ENCODE measurements at regions not wholly inside any gene's neighbourhood (a gene's known extent, or its start where the extent isn't known, plus 50 kb on each side); places are given as distances from the start of the nearest gene placed in this dataset.
A peak's percentile ranks its signal among the peaks of the same experiment; 100 is the strongest.
"Not testable (repeated sequence)": the region's sequence is repeated elsewhere in the genome, so short reads cannot be mapped to it uniquely, and the experiment has no call there.

DNA sequence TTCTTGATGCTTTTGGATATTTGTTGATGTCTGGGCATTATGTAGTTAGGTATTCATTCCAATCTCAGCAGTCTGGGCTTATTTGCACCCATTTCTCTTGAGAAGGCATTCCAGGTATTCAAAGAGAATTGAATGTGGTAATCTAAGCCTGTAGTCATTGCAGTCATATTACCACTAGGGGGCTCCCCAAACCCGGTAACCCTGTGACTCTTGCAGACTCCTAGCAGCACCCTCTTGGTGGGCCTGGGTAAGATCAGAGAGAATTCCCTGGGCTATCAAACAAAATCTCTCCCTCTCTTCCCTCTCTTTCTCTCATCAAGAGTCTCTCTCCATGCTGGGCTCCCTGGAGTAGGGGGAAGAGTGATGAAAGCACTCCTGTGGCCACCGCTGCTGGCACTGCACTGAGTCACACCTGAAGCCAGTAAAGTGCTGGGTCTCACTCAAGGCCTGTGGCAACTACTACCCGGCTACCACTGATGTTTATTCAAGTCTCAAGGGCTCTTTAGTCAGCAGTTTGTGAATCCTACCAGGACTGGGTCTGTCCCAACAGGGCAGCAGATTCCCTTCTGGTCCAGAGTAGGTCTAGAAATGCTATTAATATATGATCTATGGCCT lies 187.7 kb upstream of the NUDT10 start:
- no peak for FAIRE-seq
- peak; percentile 8 for DNase-seq (ENCODE audit: low spot score)

DNA sequence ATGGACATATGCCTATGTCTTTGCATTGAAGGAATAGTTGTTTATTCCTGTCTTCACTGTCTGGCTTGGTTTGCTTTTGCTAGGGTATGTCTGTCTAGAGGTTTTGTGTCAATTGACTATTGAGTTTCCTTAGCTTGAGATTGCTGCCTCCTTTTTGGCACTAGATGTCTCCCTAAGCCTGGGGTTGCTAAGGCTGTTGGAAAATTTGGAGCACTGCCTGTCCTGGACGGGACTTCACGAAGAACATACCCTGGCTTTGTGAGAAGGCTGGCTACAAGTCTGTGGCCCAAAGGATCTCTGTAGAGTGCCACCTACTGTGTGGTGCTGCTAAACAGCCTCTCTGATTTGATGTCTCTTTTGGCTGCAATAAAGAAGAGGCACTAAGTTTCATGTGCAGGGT lies 183.8 kb upstream of the NUDT10 start:
- no peak for DNase-seq (ENCODE audit: low spot score)
- no peak for FAIRE-seq

DNA sequence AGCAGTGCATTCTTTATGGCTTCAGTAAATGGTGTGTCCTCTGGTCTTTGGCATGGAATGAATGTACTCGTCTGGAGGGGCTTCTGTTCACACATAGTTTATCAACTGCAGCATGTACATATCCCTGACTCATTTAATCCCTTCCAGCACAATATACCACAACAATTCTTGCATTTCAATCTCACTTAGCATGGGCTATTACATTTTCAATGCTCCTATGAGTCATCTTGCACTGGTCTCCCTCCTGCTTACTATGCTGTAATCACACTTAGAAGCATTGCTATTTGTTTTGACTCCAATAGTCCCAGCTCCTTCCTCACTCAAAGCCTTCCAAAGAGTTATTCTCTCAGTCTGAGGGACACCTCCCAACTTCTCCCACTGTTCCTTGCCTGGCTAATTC lies 180.9 kb upstream of the NUDT10 start:
- no peak for DNase-seq (ENCODE audit: low spot score)
- FAIRE-seq = no peak

DNA sequence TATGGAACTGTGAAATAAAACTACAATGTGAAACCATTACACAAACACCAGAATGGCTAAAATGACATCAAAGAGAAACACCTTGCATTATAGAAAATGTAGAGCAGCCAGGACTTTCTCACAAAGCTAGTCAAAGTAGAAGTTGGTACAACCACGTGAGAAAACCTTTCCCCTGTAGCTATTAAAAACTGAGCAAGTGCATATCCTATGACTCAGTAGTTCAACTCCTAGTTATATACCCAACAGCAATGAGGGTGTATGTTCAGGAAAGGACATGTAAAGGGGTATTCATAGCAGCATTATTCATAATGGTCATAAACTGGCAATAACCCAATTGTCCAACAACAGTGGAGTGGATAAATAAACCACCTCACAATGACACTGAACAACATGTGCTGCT lies 177.5 kb upstream of the NUDT10 start:
- DNase-seq (ENCODE audit: low spot score) (no peak), FAIRE-seq (no peak)

DNA sequence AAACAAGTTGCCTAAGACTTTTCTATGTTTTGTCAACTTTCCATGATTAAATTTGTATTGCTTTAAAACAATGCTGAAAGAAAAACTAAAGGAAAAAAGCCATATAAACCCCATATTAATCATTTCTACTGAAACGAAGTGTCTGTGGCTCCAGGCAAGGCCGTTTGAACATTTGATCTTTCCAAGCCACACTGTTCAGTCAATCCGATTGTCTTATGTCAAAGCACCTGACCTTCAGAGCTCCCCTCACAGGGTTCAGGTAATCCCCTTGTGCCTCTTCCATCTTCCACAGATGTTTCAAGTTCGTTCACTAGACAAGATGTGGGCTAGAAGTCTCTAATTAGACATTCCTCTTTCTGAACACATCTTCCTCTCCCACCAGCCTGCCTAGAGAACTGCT lies 177.1 kb upstream of the NUDT10 start:
- FAIRE-seq (no peak), DNase-seq (ENCODE audit: low spot score) (no peak)

DNA sequence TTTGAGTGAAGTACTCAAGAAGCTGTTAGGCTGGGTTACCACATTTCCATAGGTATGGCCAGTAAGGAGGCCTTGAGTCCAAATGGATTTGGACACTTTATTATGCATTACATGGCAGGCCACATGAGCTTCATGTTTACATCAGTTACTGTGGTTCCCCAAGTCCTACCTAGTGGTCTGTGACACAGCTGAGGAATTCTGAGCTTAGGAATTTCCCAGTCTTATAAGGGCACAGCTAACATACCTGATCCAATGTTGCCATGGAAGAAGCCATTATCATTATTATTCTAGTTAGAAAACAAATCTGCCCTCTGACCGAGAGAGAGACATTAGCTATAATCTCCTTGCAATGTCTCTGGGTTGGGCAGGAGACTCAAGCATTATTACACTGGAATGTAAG lies 174.4 kb upstream of the NUDT10 start:
- FAIRE-seq (no peak), DNase-seq (ENCODE audit: low spot score) (no peak)

DNA sequence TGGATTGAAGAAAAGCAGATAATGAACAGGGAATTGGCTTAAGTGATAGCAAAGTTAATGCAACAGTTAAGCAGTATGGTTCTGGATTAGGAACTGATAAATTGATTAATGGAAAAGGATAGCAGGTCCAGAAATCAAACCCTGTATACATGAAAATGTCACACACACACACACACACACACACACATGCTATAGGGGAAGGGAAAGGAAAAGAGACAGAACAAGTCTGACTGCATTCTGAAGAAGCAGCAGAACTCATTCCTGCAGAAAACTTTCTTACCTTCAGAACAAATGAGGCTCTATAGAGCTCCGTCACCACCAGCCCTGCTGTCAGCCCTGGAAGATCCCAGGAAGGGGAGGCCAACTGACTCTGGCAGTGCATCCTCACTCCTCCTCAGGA lies 173.2 kb upstream of the NUDT10 start:
- FAIRE-seq; DNase-seq (ENCODE audit: low spot score): not testable (repeated sequence)

DNA sequence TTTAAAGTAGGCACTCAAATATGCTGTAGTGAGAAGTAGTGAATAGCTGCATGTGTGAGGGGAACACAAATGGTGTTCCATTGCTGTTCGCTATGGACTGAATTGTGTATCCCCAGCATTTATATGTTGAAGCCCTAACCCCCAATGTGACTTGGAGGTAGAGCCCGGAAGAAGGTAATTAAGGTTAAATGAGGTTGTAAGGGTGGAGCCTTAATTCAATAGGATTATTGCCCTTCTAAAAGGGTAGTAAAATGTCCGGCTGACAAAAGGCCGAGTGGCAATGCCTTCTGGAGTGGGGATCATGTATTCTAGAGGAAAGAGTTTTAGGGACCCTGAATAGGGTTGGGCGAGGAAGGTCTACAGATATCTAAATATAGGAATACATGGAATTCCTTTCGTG lies 168.9 kb upstream of the NUDT10 start:
- FAIRE-seq (no peak), DNase-seq (ENCODE audit: low spot score) (no peak)

DNA sequence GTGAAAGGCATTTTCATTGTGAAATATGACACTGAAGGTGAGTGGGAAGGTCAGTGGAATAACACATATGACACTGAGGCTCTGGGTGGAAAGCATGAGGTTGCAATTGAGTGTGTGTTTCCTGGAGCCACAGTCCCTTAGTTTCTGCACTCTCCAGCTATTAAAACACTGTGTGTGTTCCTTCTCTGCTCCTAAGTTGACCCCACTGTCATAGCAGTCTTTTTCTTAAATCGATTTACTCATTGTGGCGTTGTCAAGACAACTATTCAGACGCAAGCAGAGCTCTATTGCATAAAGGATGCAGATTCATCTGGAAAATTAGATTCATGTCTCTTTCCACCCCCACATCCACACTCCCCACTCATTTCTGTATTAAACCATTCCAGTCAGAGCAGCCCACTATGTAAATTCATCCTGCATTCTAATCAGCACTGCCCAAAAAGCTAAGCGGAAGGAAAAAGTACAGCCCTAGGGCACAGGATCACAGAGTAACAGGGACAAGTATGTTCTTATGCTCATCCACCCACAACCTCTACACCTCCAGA lies 154.2 kb upstream of the NUDT10 start:
- FAIRE-seq; DNase-seq (ENCODE audit: low spot score): not testable (repeated sequence)

DNA sequence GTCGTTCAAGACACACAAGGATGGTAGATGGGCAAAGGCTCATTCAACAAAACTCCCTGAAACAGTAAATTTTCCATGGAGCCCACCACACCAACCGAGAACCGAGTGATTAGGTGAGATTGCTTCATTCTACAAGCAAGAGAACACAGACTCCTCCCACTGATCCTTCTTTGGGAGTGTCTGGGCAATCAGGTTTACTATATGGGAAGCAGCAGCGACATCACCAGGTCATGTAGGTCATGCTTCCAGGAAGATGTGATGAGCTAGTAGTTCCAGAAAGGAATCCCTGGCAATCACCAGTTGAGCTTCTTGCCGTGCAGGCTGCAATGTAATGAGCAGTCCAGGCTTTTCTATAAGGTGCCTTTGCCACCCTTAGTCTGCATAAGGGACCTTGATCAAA lies 152.8 kb upstream of the NUDT10 start:
- DNase-seq (ENCODE audit: low spot score); FAIRE-seq: not testable (repeated sequence)

DNA sequence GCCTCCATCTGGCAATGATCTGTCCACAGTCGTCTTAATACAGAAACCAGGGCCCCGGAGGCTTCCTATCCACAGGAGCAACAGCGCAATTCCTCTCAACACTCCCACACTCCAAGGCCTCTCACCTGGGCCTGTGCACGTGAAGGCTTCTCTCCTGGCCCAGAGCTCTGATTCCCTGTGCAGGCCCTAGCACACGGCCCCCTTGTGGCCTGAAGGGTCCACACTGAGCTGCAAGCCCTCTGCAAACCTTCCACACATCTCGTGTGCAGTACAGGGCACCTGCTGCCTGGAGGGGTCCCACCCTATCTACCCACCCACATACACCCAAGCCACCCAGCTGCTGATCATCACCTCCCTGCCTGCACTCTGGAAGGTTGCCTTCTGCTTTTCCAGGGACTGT lies 150.1 kb upstream of the NUDT10 start:
- no peak for DNase-seq (ENCODE audit: low spot score)

DNA sequence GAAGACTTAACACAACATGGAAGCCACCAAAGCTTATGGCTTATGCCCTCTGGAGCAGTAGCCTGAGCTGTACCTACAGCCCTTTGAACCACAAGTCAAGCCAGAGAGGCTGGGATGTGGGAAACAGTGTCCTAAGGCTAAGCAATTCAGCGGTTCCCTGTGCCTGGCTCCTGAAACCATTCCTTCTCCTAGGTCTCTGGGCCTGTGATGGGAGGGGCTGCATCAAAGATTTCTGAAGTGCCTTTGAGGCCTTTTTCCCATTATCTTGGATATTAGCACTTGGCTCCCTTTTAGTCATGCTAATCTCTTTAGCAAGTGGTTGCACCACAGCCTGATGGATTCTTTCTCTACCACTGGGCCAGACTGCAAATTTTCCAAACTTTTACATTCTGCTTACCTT lies 140.5 kb upstream of the NUDT10 start:
- DNase-seq (ENCODE audit: low spot score) (no peak), FAIRE-seq (no peak)

More for the DNA sequence above, 150.1 kb upstream of the NUDT10 start:
- FAIRE-seq = no peak

DNA sequence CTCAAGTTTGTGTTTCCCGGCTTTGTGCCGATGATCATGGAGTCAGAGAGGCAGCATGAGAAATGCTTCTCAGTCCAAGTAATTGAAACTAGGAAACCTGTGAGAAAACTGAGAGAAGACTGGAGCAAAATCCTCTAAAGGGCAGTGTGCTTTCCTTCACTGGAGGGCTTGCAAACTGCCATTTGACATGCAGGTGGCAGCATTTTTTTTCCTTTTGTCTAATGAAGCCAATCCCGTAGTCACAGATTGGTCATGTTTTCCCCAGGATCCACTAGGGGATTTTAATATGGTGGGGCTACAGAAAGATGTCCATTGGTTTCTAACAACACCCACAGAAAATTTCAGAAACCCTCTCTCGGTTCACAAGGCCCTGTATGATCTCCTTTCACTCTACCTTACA lies 117.4 kb upstream of the NUDT10 start:
- DNase-seq (ENCODE audit: low spot score) (no peak), FAIRE-seq (no peak)

DNA sequence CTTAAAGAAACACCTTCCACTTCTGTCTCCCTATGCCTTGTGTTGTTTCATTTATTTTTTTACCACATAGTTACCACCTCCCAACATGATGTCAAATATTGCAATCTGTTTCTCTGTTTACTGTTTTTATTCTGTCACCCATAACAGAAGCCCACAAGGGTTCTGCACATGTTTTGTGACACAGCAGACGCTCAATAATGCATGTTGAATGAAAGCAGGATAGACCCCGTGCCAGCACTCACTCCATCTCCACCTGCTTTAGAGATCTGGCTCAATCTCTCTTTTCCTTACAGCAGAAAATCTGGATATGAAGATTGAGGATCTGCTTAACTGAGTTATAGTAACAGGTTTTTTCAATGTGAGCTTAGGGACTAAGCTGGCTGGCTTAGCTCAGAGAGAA lies 116.8 kb upstream of the NUDT10 start:
- no peak for DNase-seq (ENCODE audit: low spot score)
- no peak for FAIRE-seq

DNA sequence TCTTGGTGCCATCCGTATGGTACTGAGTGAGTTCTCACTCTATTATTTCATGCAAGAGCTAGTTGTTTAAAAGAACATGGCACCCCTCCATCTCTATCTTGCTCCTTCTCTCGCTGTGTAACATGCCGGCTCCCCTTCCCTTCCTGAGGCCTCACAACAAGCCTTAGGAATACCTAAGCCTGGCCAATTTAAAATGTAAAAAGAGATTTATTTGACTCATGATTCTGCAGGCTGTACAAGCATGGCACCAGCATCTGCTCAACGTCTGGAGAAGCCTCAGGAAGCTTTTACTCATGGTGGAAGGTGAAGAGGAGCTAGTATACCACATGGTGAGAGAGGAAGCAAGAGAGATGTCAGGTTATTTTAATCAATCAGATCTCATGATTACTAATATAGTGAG lies 90.4 kb upstream of the NUDT10 start:
- FAIRE-seq (no peak), DNase-seq (ENCODE audit: low spot score) (no peak)

DNA sequence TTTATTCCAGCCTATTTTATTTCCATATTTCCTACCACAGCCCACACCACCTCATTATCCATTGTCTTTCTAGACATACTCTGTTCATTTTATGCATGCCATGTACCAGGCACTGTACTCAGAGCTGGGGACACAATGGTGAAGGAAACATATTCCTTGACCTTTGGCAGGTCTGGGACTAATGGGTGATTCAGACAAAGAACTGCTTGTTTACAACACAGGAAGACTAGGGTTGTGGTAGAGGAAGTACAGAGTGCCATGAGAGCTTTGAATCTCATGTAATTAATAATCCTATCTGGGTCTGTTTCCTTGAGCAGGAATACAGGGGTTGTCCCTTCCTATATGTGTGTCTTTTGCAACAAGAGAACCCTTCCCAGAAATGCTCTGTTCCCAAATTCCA lies 75.1 kb upstream of the NUDT10 start:
- DNase-seq (ENCODE audit: low spot score) (no peak), FAIRE-seq (no peak)

DNA sequence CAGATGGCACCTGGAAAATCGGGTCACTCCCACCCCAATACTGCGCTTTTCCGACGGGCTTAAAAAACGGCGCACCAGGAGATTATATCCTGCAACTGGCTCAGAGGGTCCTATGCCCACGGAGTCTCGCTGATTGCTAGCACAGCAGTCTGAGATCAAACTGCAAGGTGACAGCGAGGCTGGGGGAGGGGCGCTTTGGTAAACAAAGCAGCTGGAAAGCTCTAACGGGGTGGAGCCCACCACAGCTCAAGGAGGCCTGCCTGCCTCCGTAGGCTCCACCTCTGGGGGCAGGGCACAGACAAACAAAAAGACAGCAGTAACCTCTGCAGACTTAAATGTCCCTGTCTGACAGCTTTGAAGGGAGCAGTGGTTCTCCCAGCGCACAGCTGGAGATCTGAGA lies 70.4 kb upstream of the NUDT10 start:
- not testable (repeated sequence) for DNase-seq (ENCODE audit: low spot score); FAIRE-seq

DNA sequence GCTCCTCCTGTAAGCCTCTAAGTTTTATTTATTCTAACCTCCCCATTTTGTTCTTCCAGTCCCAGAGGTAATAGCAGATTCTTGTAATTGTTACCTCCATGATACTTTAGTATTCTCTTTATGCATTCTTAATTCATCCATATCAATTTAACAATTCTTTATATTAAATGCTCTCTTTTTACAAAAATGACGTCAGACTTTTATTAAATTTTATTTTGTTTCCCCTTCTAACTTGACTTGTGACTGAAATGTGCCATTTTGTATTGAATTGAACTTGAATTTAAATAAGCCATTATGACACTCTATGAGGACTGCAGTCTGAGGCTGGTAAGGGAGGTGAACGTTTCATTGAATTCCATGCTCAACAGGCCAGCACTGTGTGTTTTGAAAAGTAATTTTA lies 60.0 kb upstream of the NUDT10 start:
- no peak for FAIRE-seq
- no peak for DNase-seq (ENCODE audit: low spot score)

DNA sequence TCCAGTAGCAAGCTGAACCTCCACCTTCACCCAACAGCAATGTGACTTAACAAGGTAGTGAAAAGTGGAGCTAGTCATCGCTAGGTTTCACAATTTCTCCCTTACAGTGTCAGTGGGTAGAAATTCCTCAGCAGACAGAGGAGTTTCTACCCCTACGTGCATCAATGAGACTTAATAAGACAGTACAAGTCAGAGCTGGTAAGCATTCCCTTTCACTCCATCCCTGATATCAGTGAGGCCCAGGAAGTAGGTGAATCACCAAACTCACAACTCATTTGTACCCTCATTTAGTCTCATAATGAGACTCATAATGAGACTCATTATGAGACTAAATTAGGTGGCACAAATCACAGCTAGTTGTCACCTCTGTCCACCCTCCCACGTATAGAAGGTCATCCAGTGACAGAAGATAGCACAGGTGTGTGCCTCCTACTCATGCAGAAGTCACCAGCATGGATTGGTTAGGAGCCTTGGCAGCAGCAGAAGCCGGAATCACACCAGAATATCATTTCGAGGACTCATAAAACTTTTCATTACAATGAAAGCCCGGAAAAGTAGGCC lies 50.8 kb upstream of the NUDT10 start:
- DNase-seq (ENCODE audit: low spot score) (no peak), FAIRE-seq (no peak)
